Cerebellar cortex (tissue), 1 donor: ENCODE measurements at regions not wholly inside any gene's neighbourhood (a gene's known extent, or its start where the extent isn't known, plus 50 kb on each side); places are given as distances from the start of the nearest gene placed in this dataset.
A peak's percentile ranks its signal among the peaks of the same experiment; 100 is the strongest.
"Not testable (repeated sequence)": the region's sequence is repeated elsewhere in the genome, so short reads cannot be mapped to it uniquely, and the experiment has no call there.

Source experiments
- DNase-seq: peaks from one replicate; pipeline ENCODE4 v3.0.0-alpha.2; 2015; ENCODE audit warnings: low spot score

DNA sequence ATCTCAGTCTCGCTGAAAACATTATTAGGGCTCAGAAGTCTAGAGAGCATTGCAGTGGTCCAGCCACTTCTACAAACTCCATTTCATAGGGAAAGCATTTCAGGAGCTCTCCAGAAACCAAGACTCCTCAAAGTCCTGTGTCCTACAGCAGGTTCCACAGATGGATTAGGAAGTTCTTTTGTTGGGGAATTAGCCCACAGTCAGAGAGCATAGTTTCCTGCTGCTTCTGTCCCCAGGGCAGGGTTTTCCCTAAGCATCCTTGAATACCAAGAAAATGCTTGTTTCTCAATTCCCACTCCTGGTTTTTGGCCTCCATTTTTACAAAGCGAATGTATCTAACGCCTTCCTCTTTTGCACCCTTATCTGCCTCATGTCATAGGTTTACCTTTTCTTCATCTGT is 235.9 kb upstream of the PODXL start:
- no peak for DNase-seq

DNA sequence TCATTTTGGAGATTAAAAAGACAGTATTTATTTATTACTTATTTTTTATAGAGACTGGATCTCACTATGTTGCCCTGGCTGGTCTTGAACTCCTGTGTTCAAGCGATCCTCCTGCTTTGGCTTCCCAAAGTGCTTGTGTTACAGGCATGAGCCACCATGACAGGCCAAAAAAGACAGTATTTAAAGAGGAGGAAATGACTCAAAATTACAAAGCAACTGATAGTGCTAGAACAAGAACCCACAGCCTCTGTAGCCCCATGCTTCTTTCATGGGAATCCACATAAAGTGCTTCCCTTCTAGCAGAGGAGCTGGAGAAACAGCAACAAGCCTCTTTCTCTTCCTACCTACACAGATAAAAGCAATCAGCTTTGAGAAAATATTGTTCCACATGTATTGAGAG is 230.7 kb upstream of the PODXL start:
- no peak for DNase-seq

DNA sequence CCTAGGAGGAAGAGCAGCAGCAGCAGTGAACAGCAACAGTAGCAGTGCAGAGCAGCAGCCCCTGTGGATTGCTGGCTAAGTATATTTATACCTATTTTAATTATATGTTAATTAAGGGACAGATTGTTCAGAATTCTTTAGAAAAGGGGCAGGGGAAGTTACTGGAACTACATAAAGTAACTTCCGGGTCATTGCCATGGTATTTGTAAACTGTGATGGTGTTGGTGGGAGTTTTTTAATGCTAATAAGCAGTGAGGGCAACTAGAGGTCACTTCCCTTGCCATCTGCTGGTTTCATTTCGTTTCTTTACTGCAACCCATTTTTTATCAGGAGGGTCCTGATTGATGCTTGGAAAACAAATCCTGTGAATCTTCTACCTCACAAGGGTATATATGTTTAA is 229.8 kb upstream of the PODXL start:
- no peak for DNase-seq

DNA sequence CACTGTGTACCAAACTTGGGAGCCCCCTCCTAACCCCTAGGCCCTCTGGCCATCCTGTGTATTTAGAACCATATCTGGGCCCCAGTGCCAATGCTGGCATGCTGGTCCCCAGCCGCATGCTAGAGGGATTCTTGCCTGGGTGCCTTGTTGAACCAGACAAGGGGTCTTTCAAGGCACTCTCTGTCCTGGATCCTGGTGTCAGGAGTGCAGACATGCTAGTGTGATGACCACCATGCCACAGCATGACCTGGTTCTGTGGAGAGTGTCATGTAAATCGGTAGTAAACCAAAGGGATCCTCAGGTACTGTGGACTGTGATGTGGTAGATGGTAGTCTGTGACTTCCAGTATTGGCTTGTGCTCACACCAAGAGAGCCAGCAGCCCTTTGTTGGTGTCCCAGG is 222.2 kb upstream of the PODXL start:
- DNase-seq = no peak

DNA sequence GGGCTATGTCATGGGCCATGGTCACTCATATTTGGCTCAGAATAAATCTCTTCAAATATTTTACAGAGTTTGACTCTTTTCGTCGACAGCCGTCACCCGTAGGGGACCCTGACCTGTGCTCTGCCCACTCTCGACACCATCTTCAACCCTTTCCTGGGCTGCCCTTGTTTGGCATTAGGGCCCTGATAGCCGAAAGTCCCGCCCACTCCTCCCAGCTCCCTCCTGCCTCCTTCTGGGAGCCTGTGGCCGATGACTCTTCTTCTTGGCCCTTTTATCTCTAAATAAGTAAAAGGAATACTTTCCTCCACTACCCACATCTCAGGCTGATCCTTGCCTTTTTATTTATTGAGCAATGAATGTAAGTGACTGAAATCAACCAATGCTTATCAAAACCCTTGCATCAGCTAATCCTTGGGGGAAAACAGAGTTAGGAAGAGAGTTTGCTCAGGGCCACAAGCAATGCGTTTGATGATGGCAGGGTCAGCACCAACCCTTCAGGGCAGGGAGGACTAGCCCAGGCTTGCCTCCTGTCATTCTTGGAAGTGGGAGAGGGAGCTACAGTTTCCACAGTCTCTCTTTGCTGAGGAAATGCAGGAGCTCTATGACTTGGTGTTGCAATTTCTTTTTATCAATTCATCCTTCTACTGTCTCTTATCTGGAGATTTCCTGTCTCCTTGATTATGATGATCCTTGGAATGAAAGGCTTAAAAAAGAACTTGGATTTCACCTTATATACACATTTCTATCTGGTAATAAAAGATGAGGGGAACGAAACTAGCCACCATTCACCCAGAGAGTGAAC is 218.2 kb upstream of the PODXL start:
- no peak for DNase-seq

DNA sequence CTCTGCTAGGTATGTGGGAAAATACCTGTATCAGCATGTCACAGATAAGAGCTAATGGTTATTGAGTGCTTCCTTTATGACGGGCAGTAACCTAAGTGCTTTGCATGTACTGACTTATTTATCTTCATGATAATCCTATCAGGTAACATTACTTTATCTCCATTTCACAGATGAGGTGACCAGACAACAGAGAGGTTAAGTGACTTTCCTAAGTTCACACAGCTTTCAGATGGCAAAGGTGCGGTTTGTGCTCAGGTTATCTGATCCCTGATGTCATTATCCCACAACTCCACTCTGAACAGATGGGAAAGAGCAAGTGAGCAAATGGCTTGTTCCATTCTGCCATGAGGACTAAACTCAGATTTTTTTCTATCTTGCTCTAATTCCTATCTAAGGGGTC is 217.0 kb upstream of the PODXL start:
- DNase-seq = no peak

DNA sequence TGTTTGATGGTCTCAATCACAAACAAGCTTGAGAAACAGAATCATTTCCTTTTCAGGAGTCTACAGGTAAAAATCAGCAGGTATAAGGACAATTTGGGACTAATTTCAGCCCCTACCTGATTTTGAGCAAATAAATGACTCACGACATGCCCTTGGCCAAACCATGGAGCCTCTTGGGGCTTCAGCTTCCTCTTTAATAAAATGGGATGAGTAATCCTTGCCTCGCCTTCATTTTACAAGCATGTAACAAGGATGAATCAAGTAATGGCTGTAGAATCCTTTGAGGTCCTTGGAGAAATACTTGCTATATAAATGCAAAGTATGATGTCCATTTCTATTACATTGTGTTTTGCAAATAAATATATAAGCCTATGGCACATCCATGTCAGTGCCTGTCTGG is 212.8 kb upstream of the PODXL start:
- DNase-seq = no peak

DNA sequence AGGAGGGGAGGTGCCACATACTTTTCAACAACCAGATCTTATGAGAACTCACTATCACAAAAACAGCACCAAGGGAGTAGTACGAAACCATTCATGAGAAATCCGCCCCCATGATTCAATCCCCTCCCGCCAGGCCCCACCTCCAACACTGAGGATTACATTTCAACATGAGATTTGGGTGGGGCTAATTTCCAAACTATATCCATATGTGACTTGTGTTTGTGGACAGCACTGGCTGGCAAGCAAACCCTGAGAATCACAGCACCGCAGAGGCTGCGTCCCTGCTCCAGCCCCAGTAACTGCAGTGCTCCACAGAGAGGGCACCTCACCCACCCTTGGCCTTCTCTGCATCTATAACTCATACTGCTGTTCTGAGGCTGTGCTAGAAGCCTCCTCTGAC is 211.2 kb upstream of the PODXL start:
- DNase-seq = no peak

DNA sequence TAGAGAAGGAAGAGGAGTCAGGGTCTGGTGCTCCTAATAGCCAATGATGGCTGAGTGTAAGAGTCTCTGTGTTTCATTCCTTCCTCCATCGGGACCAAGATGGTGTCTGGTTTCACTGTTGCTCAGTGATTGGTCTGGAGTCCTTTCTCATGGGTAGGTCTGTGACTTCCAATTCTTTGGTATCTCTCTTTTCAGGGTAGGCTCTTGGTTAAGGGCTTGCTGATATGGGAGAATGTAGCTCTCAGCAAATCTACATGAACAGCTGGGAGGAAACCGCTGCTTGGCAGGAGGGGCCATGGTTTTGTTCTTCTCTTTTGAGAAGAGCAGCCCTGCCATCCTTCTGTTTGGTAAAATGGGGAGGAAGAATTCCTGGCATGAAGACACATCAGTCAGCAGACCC is 209.1 kb upstream of the PODXL start:
- DNase-seq = no peak

DNA sequence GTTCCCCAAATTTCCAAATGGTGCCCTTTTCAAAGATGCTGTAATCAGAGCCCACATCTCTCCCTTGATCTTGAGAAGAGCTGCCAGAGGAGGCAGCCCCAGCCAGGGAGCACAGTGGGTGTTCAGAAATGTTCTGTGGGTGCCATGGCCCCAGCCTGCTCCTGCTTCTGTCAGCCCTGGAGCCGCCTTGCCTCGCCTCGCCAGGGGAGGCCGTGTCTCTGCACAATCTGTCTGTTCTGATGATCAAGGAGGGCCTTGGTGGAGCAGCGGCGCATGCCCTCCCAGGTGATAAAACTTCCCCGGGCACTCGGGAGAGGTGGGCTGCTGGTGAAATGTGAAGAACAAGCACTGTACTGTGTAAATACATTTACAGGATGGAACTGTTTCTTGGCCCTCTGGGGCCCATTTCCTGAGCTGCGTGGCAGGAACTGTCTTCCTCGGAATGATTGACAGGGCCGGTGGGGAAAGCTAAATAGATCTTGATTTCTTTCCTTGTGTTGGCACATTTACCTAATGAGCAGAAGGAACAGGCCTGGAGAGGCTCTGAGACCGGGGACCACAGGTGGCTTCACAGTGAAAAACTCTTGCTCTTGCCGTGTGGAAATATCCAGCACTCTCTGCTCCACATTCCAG is 207.8 kb upstream of the PODXL start:
- DNase-seq = no peak

DNA sequence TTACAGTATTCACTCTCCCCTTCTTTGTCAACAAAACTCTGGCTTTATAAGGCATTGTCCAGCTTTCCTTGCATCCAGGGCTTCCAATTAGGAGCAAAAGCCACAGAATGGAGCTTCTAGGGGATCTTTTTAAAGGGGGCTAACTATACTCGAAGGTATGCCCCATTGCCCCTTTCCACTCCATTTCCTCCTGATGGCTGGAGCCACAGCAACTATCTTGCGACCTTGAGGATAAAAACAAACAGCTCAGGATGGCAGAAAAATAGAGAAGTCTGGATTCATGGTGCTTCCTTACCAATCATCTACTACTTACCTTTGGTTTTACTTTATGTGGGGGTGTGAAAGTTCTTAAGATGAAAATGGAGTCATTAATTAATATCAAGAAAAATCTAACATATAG is 206.3 kb upstream of the PODXL start:
- no peak for DNase-seq

DNA sequence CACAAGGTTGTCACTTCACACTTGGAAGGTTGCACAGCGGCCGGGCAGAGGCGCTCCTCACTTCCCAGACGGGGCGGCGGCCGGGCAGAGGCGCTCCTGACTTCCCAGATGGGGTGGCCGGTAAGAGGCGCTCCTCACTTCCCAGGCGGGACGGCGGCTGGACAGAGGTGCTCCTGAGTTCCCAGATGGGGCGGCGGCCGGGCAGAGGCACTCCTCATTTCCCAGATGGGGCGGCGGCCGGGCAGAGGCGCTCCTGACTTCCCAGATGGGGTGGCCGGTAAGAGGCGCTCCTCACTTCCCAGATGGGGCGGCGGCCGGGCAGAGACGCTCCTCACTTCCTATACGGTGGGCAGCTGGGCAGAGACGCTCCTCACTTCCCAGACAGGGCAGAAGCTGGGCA is 199.4 kb upstream of the PODXL start:
- DNase-seq = not testable (repeated sequence)

DNA sequence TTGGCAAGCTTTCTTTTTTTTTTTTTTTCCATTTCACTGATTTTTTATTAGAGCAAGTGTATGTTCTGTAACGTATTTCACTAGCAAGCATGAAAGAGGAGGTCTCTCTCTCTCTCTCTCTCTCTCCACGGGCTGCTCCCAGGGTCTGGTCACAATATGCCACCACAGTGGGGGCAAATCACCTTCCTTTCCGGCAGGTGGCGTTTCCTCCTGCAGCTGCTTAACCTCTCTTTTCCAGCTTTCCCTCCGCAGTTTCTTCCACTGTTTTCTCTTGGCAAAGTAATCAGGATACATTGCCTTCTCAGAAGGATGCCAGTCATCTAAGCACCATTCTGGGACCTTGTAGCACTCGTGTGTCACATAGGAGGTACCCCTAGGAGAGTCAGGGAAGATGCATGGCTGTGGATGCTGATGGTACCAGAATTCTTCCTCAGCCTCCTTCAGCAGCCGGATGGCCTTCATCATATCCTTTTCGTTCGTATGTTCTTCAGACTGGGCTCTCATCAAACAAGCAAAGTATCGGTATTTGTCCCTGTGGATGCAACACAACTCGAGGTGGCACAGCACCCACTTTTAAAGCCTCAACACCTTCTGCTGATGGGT is 197.3 kb upstream of the PODXL start:
- DNase-seq = peak; percentile 13

DNA sequence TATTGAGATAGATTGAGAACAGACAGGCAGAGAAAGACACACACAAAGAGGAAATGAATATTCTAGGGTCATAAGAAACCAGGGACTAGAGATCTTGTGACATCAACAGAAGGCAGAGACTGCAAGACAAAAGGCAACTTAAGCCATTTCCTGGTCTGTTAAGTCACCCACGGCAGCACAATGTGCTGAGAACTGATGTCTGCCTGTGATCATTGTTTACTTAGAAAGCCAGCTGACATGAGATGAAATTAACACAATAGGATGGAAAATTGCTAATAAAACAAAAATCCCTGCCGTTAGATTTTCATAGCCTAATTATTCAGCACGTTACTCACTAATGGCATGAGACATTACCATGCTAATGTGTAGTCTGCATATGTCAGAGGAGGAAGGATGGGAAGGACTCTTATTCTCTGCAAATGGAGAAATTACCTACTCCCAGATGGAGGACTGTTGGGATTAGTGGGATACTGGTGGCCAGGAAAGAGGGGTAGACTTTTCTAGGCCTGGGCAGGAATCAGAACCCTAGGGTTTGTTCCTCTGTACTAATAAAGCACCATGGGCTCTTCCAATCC is 191.3 kb upstream of the PODXL start:
- DNase-seq = no peak

DNA sequence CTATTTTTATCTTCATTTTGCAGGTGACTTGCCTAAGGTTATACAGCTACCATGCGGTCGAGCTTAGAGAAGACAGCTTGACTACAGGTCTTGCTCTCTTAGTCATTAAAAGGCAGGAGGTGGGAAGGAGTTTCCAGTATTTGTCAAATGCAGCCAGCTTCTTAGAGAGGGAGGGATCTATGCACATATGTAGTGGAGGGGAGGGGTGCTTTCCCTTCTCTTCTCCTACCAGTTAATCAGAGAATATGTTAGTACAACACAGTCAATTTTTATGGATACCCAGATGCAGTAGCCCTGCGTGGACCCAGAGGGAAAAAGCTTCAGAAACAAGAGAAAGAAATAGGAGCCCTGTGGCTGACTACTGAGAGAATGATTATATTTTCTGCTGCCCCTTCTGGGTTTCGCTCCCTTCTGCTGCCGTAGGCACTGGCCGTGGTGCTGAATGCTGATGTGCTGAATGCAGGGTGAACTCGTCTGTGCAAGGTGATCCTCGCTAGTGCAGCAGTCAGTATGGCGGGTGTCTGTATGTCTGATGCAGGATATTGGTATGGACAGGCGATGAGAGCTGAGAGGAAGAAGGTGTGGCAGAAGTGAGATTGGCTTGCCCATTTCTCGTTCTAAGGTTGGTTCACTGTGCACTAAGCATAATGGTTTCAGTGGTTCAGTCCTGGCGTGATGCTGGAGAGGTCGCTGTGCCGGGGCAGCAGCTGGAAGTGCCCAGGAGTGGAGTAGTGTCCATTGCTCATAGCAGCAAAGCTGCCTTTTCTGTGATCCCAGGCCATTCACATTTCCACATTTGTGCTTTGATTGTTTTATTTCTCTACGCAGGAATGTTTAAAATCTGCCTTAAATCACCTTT is 189.2 kb upstream of the PODXL start:
- DNase-seq = no peak

DNA sequence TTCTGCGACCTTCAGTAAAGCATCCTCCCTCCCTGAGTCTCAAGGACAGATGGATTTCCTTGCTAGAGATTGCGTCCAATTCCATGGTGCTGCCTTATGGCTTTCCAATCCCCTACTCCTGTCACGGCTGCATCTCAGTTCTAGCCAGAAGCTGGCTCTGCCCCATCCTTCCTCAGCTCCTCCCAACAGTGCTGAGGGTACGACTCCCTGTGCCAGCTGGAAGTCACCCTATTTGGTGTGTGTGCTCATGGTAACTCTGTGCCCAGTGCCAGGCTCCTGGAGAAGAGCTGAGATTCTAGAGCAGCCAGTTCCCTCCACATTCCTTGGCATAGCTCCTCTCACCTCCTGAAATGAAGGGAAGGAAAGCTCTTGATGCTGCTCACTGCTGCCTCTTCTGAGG is 185.0 kb upstream of the PODXL start:
- peak; percentile 96 for DNase-seq

DNA sequence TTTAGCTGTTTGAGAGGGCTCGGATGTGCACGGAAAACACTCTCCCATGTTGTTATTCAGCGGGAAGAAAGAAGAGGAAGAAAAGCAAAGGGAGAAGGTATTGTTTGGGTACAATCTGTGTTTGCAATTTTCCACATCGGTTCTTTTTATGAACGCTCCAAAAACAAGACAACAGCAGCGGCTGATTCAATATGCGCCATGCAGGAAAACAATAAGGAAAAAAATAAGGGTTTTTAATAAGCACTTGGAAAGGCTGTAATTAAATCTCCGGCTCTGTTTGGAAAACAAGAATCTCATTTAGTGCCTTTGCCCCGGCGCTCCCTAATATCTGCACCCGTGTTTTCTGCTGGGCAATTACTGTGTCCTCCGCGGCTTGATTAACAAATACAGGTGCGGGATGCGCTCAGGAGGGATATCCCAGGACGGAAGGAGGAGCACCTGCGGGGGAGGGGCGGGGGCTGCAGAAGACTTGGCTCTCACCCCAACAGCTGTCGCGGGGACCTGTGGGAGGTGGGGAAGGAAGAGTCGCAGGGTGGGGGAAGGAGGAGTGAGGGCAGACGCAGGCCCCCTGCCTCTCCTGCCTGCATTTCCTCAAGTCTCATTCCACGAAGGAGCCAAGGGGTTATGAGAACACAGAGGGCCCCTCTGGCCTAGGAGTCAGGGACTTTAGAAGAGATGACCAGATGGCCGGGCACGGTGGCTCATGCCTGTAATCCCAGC is 181.5 kb upstream of the PODXL start:
- no peak for DNase-seq

DNA sequence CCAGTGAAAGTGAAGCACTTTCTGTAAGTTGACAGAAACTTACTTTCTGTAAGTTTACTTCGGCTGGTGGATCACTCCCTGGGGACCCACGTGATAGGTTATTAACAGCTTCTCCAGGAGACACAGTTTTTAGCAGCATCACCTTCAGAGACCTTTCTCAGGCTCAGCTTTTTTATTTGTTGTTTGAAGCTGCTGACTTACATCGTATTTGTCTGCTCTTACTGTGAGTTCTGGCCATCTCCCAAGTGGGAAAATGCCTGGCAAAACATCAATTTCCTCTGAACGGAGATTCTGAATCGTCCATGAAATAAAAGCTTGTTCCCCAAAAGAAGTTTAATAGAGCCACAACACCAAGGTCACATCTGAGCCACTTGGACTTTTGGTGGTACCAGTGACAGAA is 178.7 kb upstream of the PODXL start:
- no peak for DNase-seq

DNA sequence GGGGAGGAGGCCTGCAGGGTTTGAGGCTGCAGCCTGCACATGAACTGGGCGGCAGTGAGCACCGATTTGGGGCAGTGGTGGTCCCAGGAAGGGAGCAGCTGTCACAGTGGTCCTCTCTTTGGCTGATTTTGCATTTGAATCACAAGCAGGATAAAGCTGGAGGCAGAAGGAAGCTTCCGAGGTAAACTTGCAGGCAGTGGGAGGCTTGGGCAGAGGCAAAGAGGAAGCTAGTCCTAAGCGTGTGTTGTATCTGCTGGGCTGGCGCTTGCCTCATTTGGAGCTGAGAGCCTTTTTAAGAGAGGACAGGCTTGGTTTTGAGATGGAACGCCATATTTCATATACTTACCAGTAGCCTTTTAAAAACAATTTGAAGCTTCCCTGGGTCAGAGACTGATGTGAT is 177.2 kb upstream of the PODXL start:
- no peak for DNase-seq

DNA sequence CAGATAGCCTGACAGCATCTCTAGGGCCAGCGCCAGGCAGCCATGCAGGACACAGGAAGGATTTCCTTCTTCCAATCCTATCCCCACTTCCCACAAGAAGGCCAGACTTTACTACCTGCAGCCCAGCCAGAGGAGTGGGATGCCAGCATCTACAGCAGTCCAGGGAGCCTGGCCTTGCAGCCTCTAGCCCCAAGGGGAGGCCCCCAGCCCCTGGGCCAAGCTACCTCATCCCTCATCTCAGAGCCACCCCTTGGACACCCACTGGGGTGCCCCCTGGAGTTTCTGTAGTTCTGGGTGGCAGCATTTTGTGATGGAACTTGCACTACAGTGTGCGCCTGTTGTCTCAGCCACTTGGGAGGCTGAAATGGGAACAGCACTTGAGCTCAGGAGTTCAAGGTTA is 170.8 kb upstream of the PODXL start:
- no peak for DNase-seq

DNA sequence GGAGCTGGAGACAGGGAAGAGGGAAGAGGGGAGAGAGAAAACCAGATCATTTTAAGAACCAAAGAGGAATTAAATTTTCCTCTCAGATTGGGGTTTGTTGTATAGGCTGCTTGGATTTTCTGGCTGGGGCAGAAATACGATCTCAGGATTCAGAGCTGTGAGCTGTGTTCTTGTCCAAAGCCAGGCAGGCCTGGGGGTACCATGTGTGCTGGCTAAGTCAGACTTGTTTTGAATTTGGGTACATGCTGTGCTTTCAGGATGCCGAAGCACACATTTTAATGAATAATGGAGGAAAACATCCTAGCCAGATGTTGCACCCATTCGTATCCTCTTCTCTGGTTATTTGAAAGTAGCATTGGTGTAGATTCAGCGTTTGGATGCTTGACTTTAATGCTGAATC is 170.3 kb upstream of the PODXL start:
- no peak for DNase-seq

DNA sequence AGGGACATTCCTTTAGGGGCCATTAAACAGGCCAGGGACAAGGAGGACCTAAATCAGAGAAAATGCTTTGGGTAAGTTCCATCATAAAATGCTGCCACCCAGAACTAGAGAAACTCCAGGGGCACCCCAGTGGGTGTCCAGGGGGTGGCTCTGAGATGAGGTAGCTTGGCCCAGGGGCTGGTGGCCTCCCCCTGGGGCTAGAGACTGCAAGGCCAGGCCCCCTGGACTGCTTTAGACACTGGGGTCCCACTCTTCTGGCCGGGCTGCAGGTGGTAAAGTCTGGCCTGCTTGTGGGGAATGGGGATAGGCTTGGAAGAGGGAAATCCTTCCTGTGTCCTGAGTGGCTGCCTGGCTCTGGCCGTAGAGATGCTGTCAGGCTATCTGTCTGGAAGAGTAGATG is 169.6 kb upstream of the PODXL start:
- DNase-seq = no peak
